Trophoblast cell (in vitro differentiated cells and primary cell): ENCODE measurements at regions not wholly inside any gene's neighbourhood (a gene's known extent, or its start where the extent isn't known, plus 50 kb on each side); places are given as distances from the start of the nearest gene placed in this dataset.
A peak's percentile ranks its signal among the peaks of the same experiment; 100 is the strongest.

Experiments
- DNase-seq, 2 donors: peaks; one replicate each; pipeline ENCODE4 v3.0.0-alpha.2; 2016
- H2AFZ ChIP-seq: 2 replicates; pipeline ENCODE4 v1.6.1; 2013; ENCODE audit warnings: low read length, moderate library complexity, mild to moderate bottlenecking; ENCODE audit not compliant: insufficient read depth, poor library complexity
- H2AK5ac ChIP-seq: 2 replicates; pipeline ENCODE4 v1.6.1; 2013; ENCODE audit warnings: mild to moderate bottlenecking, low read length
- H2BK120ac ChIP-seq: 2 replicates; pipeline ENCODE4 v1.6.1; 2013; ENCODE audit warnings: low read length, mild to moderate bottlenecking, moderate library complexity; ENCODE audit not compliant: insufficient read depth, poor library complexity
- H2BK12ac ChIP-seq: 2 replicates; pipeline ENCODE4 v1.6.1; 2013; ENCODE audit warnings: mild to moderate bottlenecking, low read length, moderate library complexity
- H2BK5ac ChIP-seq: 2 replicates; pipeline ENCODE4 v1.6.1; 2013; ENCODE audit warnings: low read length, low read depth, moderate library complexity, mild to moderate bottlenecking; ENCODE audit not compliant: poor library complexity
- H3K14ac ChIP-seq: 2 replicates; pipeline ENCODE4 v1.6.1; 2013; ENCODE audit warnings: mild to moderate bottlenecking, low read length
- H3K18ac ChIP-seq: 2 replicates; pipeline ENCODE4 v1.6.1; 2013; ENCODE audit warnings: mild to moderate bottlenecking, low read length
- H3K23ac ChIP-seq: 2 replicates; pipeline ENCODE4 v1.6.1; 2013; ENCODE audit warnings: low read length
- H3K27ac ChIP-seq: 2 replicates; pipeline ENCODE4 v1.5.1; 2013; ENCODE audit warnings: low read depth, mild to moderate bottlenecking, inconsistent platforms, low read length, moderate library complexity
- H3K27me3 ChIP-seq: 2 replicates; pipeline ENCODE4 v1.6.1; 2013; ENCODE audit warnings: inconsistent platforms, mild to moderate bottlenecking, low read length, moderate library complexity; ENCODE audit not compliant: insufficient read depth
- H3K36me3 ChIP-seq, 2 experiments: 1 replicate in 1 of 2; 2 replicates in 1 of 2; pipeline ENCODE4 v1.6.1; 2013; ENCODE audit warnings: low read length in 2 of 2, mild to moderate bottlenecking in 2 of 2, moderate library complexity in 1 of 2; ENCODE audit not compliant: insufficient read depth in 2 of 2, control insufficient read depth in 1 of 2
- H3K4ac ChIP-seq: 2 replicates; pipeline ENCODE4 v1.6.1; 2013; ENCODE audit warnings: low read depth, mild to moderate bottlenecking, low read length, moderate library complexity
- H3K4me1 ChIP-seq, 2 experiments: 1 replicate in 1 of 2; 2 replicates in 1 of 2; pipeline ENCODE4 v1.6.1; 2013; ENCODE audit warnings: low read length in 2 of 2, mild to moderate bottlenecking in 2 of 2, moderate library complexity in 1 of 2; ENCODE audit not compliant: insufficient read depth in 2 of 2, control insufficient read depth in 1 of 2
- H3K4me2 ChIP-seq: 2 replicates; pipeline ENCODE4 v1.6.1; 2013; ENCODE audit warnings: inconsistent platforms, mild to moderate bottlenecking, low read length, moderate library complexity
- H3K4me3 ChIP-seq: 2 replicates; pipeline ENCODE4 v1.5.1; 2013; ENCODE audit warnings: mild to moderate bottlenecking, low read depth, low read length, inconsistent platforms
- H3K79me1 ChIP-seq: one replicate; pipeline ENCODE4 v1.6.1; 2013; ENCODE audit warnings: low read length
- H3K79me2 ChIP-seq: 2 replicates; pipeline ENCODE4 v1.6.1; 2013; ENCODE audit warnings: low read length, mild to moderate bottlenecking; ENCODE audit not compliant: control insufficient read depth, insufficient read depth, poor library complexity
- H3K9ac ChIP-seq: 2 replicates; pipeline ENCODE4 v1.6.1; 2013; ENCODE audit warnings: mild to moderate bottlenecking, low read length
- H3K9me3 ChIP-seq: 2 replicates; pipeline ENCODE4 v1.6.1; 2013; ENCODE audit warnings: low read depth, mild to moderate bottlenecking, control low read depth, inconsistent platforms, low read length; ENCODE audit not compliant: insufficient read depth
- H4K12ac ChIP-seq: 2 replicates; pipeline ENCODE4 v1.6.1; 2013; ENCODE audit warnings: low read depth, mild to moderate bottlenecking, low read length, moderate library complexity
- H4K8ac ChIP-seq: 2 replicates; pipeline ENCODE4 v1.6.1; 2013; ENCODE audit warnings: low read depth, mild to moderate bottlenecking, low read length, moderate library complexity
- H4K91ac ChIP-seq: one replicate; pipeline ENCODE4 v1.6.1; 2013; ENCODE audit warnings: low read depth, mild to moderate bottlenecking, low read length, moderate library complexity
- WGBS: extraction: QIAGEN DNeasy Blood & Tissue Kit; methylation state at CpG from one replicate; pipeline ENCODE4 v1.1.7; 2013; ENCODE audit warnings: missing lambda C conversion rate; ENCODE audit not compliant: insufficient read length, insufficient coverage; ENCODE audit errors: extremely low coverage; 5-methylcytosine and 5-hydroxymethylcytosine counted together

- Histone ChIP-seq H3K4me3 (no peak overlapping the region), H3K18ac (no peak overlapping the region), H4K8ac (no peak overlapping the region), H2AFZ (no peak overlapping the region), H3K9me3 (no peaks in the 10 kb centered on the region), H2AK5ac (no peak overlapping the region), H2BK12ac (no peak overlapping the region), H3K4me1 (no peaks in the 10 kb centered on the region), H2BK120ac (no peak overlapping the region), H3K36me3 (no peaks in the 10 kb centered on the region), H4K12ac (no peak overlapping the region), H3K27ac (no peak overlapping the region), H3K9ac (no peak overlapping the region), H3K23ac (no peak overlapping the region), H3K4me2 (no peak overlapping the region), H3K79me2 (no peaks in the 10 kb centered on the region), H3K79me1 (no peaks in the 10 kb centered on the region), H3K14ac (no peak overlapping the region), H3K27me3 (no peaks in the 10 kb centered on the region), H3K4ac (no peak overlapping the region), H4K91ac (no peak overlapping the region), H2BK5ac (no peak overlapping the region)
- DNase-seq: no peak
- no CpG with 5 or more reads among the region's 12 CpGs for WGBS
Observed at GRCh38 chrX:27380163-27380845, 82.8 kb downstream of the PPP4R3C start.

GRCh38 chrX:27354021-27354420, 109.1 kb downstream of the PPP4R3C start:
- no peak overlapping the region for H3K14ac ChIP-seq
- no peak overlapping the region for H3K4me3 ChIP-seq
- no peaks in the 10 kb centered on the region for H3K27me3 ChIP-seq
- H2BK120ac ChIP-seq: no peak overlapping the region
- no peaks in the 10 kb centered on the region for H3K36me3 ChIP-seq
- H3K4me2 ChIP-seq: no peak overlapping the region
- H2BK5ac ChIP-seq: no peak overlapping the region
- no peak overlapping the region for H4K12ac ChIP-seq
- H3K23ac ChIP-seq: no peak overlapping the region
- H4K8ac ChIP-seq: no peak overlapping the region
- H3K9ac ChIP-seq: no peak overlapping the region
- no peaks in the 10 kb centered on the region for H3K79me2 ChIP-seq
- H3K18ac ChIP-seq: no peak overlapping the region
- no peak overlapping the region for H2AK5ac ChIP-seq
- H3K27ac ChIP-seq: no peak overlapping the region
- no peaks in the 10 kb centered on the region for H3K4me1 ChIP-seq
- no peaks in the 10 kb centered on the region for H3K79me1 ChIP-seq
- DNase-seq: no peak
- no peak overlapping the region for H4K91ac ChIP-seq
- H2BK12ac ChIP-seq: no peak overlapping the region
- no peaks in the 10 kb centered on the region for H3K9me3 ChIP-seq
- no peak overlapping the region for H2AFZ ChIP-seq
- H3K4ac ChIP-seq: no peak overlapping the region
- WGBS: no CpG with 5 or more reads among the region's 3 CpGs

GRCh38 chrX:27350476-27350875, 112.7 kb downstream of the PPP4R3C start:
- no peak overlapping the region for H2AFZ ChIP-seq
- no peak overlapping the region for H3K9ac ChIP-seq
- H2BK5ac ChIP-seq: no peak overlapping the region
- H3K27me3 ChIP-seq: no peaks in the 10 kb centered on the region
- no peaks in the 10 kb centered on the region for H3K79me2 ChIP-seq
- no peak overlapping the region for H3K23ac ChIP-seq
- no peaks in the 10 kb centered on the region for H3K36me3 ChIP-seq
- no peak overlapping the region for H3K4me2 ChIP-seq
- H3K79me1 ChIP-seq: no peaks in the 10 kb centered on the region
- no peaks in the 10 kb centered on the region for H3K4me1 ChIP-seq
- H2BK120ac ChIP-seq: no peak overlapping the region
- H3K4ac ChIP-seq: no peak overlapping the region
- no peak overlapping the region for H3K27ac ChIP-seq
- H3K9me3 ChIP-seq: no peaks in the 10 kb centered on the region
- no peak overlapping the region for H2BK12ac ChIP-seq
- H4K12ac ChIP-seq: no peak overlapping the region
- H3K4me3 ChIP-seq: no peak overlapping the region
- DNase-seq: no peak
- no peak overlapping the region for H3K18ac ChIP-seq
- H4K91ac ChIP-seq: no peak overlapping the region
- WGBS: no CpG with 5 or more reads among the region's 6 CpGs
- H4K8ac ChIP-seq: no peak overlapping the region
- H3K14ac ChIP-seq: no peak overlapping the region
- H2AK5ac ChIP-seq: no peak overlapping the region

- H3K9me3 ChIP-seq: no peaks in the 10 kb centered on the region
- H2BK12ac ChIP-seq: no peak overlapping the region
- no CpG with 5 or more reads among the region's 9 CpGs for WGBS
- no peak overlapping the region for H2AK5ac ChIP-seq
- H3K4me1 ChIP-seq: no peaks in the 10 kb centered on the region
- H3K4me3 ChIP-seq: no peak overlapping the region
- no peak overlapping the region for H4K91ac ChIP-seq
- H3K23ac ChIP-seq: no peak overlapping the region
- H3K27me3 ChIP-seq: no peaks in the 10 kb centered on the region
- no peak overlapping the region for H3K4ac ChIP-seq
- no peak overlapping the region for H2AFZ ChIP-seq
- H3K79me2 ChIP-seq: no peaks in the 10 kb centered on the region
- no peak overlapping the region for H3K14ac ChIP-seq
- H3K4me2 ChIP-seq: no peak overlapping the region
- H2BK5ac ChIP-seq: no peak overlapping the region
- no peak overlapping the region for H3K18ac ChIP-seq
- H3K9ac ChIP-seq: no peak overlapping the region
- no peak overlapping the region for H4K8ac ChIP-seq
- no peaks in the 10 kb centered on the region for H3K79me1 ChIP-seq
- H3K27ac ChIP-seq: no peak overlapping the region
- H3K36me3 ChIP-seq: no peaks in the 10 kb centered on the region
- peak; percentile 31 to 69 for DNase-seq
- H4K12ac ChIP-seq: no peak overlapping the region
- H2BK120ac ChIP-seq: no peak overlapping the region
Observed at GRCh38 chrX:27336466-27337091, 126.6 kb downstream of the PPP4R3C start.
